ENCODE measurements at regions not wholly inside any gene's neighbourhood (a gene's known extent, or its start where the extent isn't known, plus 50 kb on each side); places are given as distances from the start of the nearest gene placed in this dataset.
"Not testable (repeated sequence)": the region's sequence is repeated elsewhere in the genome, so short reads cannot be mapped to it uniquely, and the experiment has no call there.

- not testable (repeated sequence) for H3K4me3 ChIP-seq (ENCODE audit: low read depth, low read length)
- peak; percentile 11 for DNase-seq (ENCODE audit: low read depth)
- peak; percentile 37 for TF ChIP-seq CTCF (IDR thresholded peaks at IDR 0.05; ENCODE audit: insufficient read depth, low read length)
These were observed 296.6 kb downstream of the ZNF37A start for GRCh38 chr10:38390725-38391124.

DNA sequence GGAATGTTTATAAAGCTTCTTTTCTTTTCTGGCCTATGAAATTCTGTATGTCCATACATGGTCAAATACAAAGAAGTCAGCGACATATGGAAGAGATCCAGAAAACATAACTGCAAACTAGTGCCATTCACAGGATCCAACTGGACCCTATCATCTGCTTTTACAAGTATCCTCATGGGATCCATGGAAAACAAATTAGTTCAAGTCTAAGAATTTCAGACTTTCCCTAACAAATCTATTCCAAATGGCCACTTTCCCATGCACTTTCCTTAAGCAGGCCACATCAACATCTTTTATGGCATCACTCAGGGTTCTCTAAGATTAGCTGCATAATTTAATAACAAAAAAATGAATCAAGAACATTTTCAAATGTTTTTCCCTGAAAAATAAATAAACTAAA, 301.3 kb downstream of the ZNF37A start:
- H3K4me3 ChIP-seq (ENCODE audit: low read depth, low read length); DNase-seq (ENCODE audit: low read depth): not testable (repeated sequence)

- DNase-seq (ENCODE audit: low read depth); H3K4me3 ChIP-seq (ENCODE audit: low read depth, low read length): not testable (repeated sequence)
These were observed 302.2 kb downstream of the ZNF37A start for GRCh38 chr10:38396178-38396954.

DNA sequence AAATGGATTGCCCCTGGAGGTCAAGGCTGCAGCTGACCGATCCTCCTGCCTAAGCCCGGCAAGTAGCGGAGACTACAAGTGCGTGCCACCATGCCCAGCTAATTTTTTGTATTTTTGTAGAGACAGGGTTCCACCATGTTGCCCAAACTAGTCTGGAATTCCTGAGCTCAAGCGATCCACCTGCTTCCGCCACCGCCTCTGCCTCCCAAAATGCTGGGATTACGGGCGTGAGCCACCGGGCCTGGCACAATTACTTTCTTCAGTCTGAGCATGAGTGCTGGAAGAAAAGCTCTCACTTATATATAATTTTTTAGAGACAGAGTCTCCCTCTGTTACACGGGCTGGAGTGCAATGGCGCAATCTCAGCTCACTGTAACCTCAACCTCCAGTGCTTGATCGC, 307.4 kb downstream of the ZNF37A start:
- H3K4me3 ChIP-seq (ENCODE audit: low read depth, low read length); DNase-seq (ENCODE audit: low read depth): not testable (repeated sequence)

- peak overlapping the region; percentile 78 for H3K4me3 ChIP-seq (ENCODE audit: low read depth, low read length)
- DNase-seq (ENCODE audit: low read depth): peak; percentile 93
These were observed 308.6 kb downstream of the ZNF37A start for GRCh38 chr10:38402442-38403346.

GRCh38 chr10:38403347-38404117, 309.4 kb downstream of the ZNF37A start:
- peak overlapping the region; percentile 61 for H3K4me3 ChIP-seq (ENCODE audit: low read depth, low read length)
- peak; percentile 19 for TF ChIP-seq CTCF (IDR thresholded peaks at IDR 0.05; ENCODE audit: insufficient read depth, low read length)
- peak; percentile 7 for DNase-seq (ENCODE audit: low read depth)

DNA sequence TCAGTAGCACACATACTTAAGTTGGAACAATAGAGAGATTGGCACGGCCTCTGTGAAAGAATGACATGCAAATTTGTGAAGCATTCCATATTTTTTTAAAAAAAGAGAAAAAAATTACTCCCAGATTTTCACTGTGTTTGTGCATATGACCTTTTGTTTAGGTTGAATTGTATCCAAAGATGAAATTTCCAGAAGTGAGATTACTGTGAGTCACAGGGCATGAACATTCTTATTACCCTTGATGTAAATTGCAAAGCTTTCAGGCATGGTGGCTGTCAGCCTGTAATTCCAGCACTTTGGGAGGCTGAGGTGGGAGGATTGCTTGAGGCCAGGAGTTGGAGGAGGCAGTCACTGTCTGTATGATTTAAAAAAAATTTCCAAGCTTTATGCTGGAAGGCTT, 329.5 kb downstream of the ZNF37A start:
- H3K4me3 ChIP-seq (ENCODE audit: low read depth, low read length): not testable (repeated sequence)
- peak; percentile 13 for DNase-seq (ENCODE audit: low read depth)

- DNase-seq (ENCODE audit: low read depth): not testable (repeated sequence)
These were observed 336.1 kb downstream of the ZNF37A start for GRCh38 chr10:38430242-38430641.

DNA sequence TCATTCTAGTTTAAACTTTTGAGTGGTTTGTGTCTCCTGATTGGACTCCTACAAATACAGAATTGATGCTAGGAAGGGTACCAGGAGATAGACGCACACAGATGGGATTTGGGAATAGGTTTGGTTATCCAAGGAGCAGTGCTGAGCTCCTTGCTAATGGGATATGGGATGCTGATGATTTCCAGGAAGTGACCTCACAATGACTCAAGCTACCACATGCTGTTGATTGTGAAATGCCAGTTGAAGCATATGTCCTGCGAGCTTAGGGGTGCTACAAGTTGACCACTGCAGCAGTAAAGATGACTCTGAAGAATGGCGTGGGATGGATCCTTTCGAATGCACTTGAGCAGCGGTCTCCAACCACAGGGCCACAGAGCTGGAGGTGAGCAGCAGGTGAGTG, 343.2 kb downstream of the ZNF37A start:
- peak; percentile 4 for DNase-seq (ENCODE audit: low read depth)

More at GRCh38 chr10:38430242-38430641, 336.1 kb downstream of the ZNF37A start:
- H3K4me3 ChIP-seq (ENCODE audit: low read depth, low read length): not testable (repeated sequence)

GRCh38 chr10:38448614-38449355, 354.6 kb downstream of the ZNF37A start:
- not testable (repeated sequence) for DNase-seq (ENCODE audit: low read depth); H3K4me3 ChIP-seq (ENCODE audit: low read depth, low read length)

More for the DNA sequence above, 343.2 kb downstream of the ZNF37A start:
- not testable (repeated sequence) for H3K4me3 ChIP-seq (ENCODE audit: low read depth, low read length)

DNA sequence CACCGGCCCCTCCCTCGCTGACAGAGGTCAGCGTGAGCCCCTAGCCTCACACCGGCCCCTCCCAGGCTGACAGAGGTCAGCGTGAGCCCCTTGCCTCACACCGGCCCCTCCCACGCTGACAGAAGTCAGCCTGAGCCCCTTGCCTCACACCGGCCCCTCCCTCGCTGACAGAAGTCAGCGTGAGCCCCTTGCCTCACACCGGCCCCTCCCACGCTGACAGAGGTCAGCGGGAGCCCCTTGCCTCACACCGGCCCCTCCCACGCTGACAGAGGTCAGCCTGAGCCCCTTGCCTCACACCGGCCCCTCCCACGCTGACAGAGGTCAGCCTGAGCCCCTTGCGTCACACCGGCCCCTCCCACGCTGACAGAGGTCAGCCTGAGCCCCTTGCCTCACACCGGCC, 355.5 kb downstream of the ZNF37A start:
- H3K4me3 ChIP-seq (ENCODE audit: low read depth, low read length); DNase-seq (ENCODE audit: low read depth): not testable (repeated sequence)

GRCh38 chr10:38450372-38451057, 356.4 kb downstream of the ZNF37A start:
- H3K4me3 ChIP-seq (ENCODE audit: low read depth, low read length); DNase-seq (ENCODE audit: low read depth): not testable (repeated sequence)

GRCh38 chr10:38451306-38451967, 357.3 kb downstream of the ZNF37A start:
- DNase-seq (ENCODE audit: low read depth); H3K4me3 ChIP-seq (ENCODE audit: low read depth, low read length): not testable (repeated sequence)
